Body of pancreas (tissue), 4 donors: ENCODE measurements at regions not wholly inside any gene's neighbourhood (a gene's known extent, or its start where the extent isn't known, plus 50 kb on each side); places are given as distances from the start of the nearest gene placed in this dataset.

Source experiments
- ATAC-seq: fragments of 150-250 bp; one replicate; pipeline ENCODE4 v1.9.1; 2016
- DNase-seq, 4 donors: peaks; one replicate each; pipeline ENCODE4 v3.0.0-alpha.2; 2019
- H3K27ac ChIP-seq, 4 donors: fragments of 200-600 bp; sonication (generic); 1 replicate in 3 of 4; 2 replicates in 1 of 4; pipeline versions ENCODE4 v1.5.1 to v1.6.1; 2016 to 2019; ENCODE audit warnings: mild to moderate bottlenecking in 1 of 4, mixed read lengths in 1 of 4, moderate library complexity in 1 of 4
- H3K27me3 ChIP-seq, 2 donors: fragments of 200-600 bp; sonication (generic); one replicate each; pipeline ENCODE4 v1.6.0; 2016; ENCODE audit warnings: mild to moderate bottlenecking in 1 of 2
- H3K36me3 ChIP-seq, 2 donors: fragments of 200-600 bp; sonication (generic); replicated peaks in 1 of 2; 2 replicates each; pipeline ENCODE4 v1.5.1; 2016; ENCODE audit warnings: low read depth in 2 of 2; ENCODE audit not compliant: insufficient read depth in 1 of 2
- H3K4me1 ChIP-seq: fragments of 200-600 bp; sonication (generic); one replicate; pipeline ENCODE4 v1.6.0; 2016
- H3K4me3 ChIP-seq, 2 donors: fragments of 200-600 bp; sonication (generic); 1 replicate in 1 of 2; 2 replicates in 1 of 2; pipeline ENCODE4 v1.5.1; 2016 to 2019
- H3K9me3 ChIP-seq, 3 donors: fragments of 200-600 bp; sonication (generic); 1 replicate in 2 of 3; 2 replicates in 1 of 3; pipeline ENCODE4 v1.5.1; 2016
- CTCF ChIP-seq, 7 experiments: fragments of 450-650 bp in 4 of 7; fragments of 200-600 bp in 3 of 7; sonication (generic) in 3 of 7; IDR thresholded peaks; one replicate each; pipeline ENCODE4 v1.5.1; 2016 to 2019; ENCODE audit warnings: antibody characterized with exemption in 7 of 7
- POLR2A ChIP-seq, 3 donors: fragments of 450-650 bp; IDR thresholded peaks; one replicate each; pipeline ENCODE4 v1.6.1; 2016; ENCODE audit warnings: antibody characterized with exemption in 3 of 3, mild to moderate bottlenecking in 2 of 3
- WGBS, 2 donors: methylation state at CpG; one replicate each; pipeline ENCODE4 v1.1.5; 2017; 5-methylcytosine and 5-hydroxymethylcytosine counted together
- intact Hi-C: fragments of 100-400 bp; cut with DNase I; formaldehyde crosslinking; loops from one replicate; pipeline ENCODE4 v1.15.1; 2023

- Histone ChIP-seq H3K9me3 (no peaks in the 10 kb centered on the region), H3K4me1 (no peaks in the 10 kb centered on the region), H3K27ac (peak overlapping the region in 2 of 4 donors; percentile 2 to 62), H3K27me3 (no peaks in the 10 kb centered on the region), H3K4me3 (no peak overlapping the region), H3K36me3 (no peaks in the 10 kb centered on the region)
- WGBS, 2 donors: 27 to 69% methylated on average over 14 of the region's 14 CpGs
- intact Hi-C loops: no loop called here
- DNase-seq (no peak), ATAC-seq (no peak)
- TF ChIP-seq CTCF (IDR thresholded peaks at IDR 0.05): no peak
- peak in 1 of 3 donors; percentile 30 for TF ChIP-seq POLR2A (IDR thresholded peaks at IDR 0.05)
These were observed 111.2 kb upstream of the HIVEP1 start for GRCh38 chr6:11900662-11901598.

- Histone ChIP-seq H3K4me3 (no peak overlapping the region), H3K4me1 (no peaks in the 10 kb centered on the region), H3K27ac (no peak overlapping the region), H3K27me3 (no peaks in the 10 kb centered on the region), H3K36me3 (no peaks in the 10 kb centered on the region), H3K9me3 (no peaks in the 10 kb centered on the region)
- DNase-seq: no peak
- intact Hi-C loops: no loop called here
- ATAC-seq: no peak
- WGBS, 2 donors: 75 to 91% methylated on average over 1 of the region's 1 CpG
- no peak for TF ChIP-seq POLR2A (IDR thresholded peaks at IDR 0.05)
These were observed 112.5 kb upstream of the HIVEP1 start for GRCh38 chr6:11899645-11900044.

GRCh38 chr6:11894212-11894611 is 115.6 kb upstream of the ADTRP start:
- Histone ChIP-seq H3K27ac (no peak overlapping the region), H3K36me3 (no peaks in the 10 kb centered on the region), H3K4me3 (no peak overlapping the region), H3K4me1 (no peaks in the 10 kb centered on the region), H3K9me3 (no peaks in the 10 kb centered on the region), H3K27me3 (no peaks in the 10 kb centered on the region)
- DNase-seq: no peak
- intact Hi-C loops: no loop called here
- no peak for ATAC-seq
- TF ChIP-seq POLR2A (IDR thresholded peaks at IDR 0.05): no peak
- 90 to 93% methylated on average over 1 of the region's 1 CpG for WGBS, 2 donors

- DNase-seq: no peak
- no peak for TF ChIP-seq POLR2A (IDR thresholded peaks at IDR 0.05)
- no peak for TF ChIP-seq CTCF (IDR thresholded peaks at IDR 0.05)
- no peak overlapping the region for H3K27ac ChIP-seq
- no peak for ATAC-seq
- H3K27me3 ChIP-seq: no peaks in the 10 kb centered on the region
- no peak overlapping the region for H3K4me3 ChIP-seq
- H3K4me1 ChIP-seq: no peaks in the 10 kb centered on the region
- H3K36me3 ChIP-seq: no peaks in the 10 kb centered on the region
- intact Hi-C loops: no loop called here
- H3K9me3 ChIP-seq: no peaks in the 10 kb centered on the region
These were observed 112.9 kb upstream of the ADTRP start for GRCh38 chr6:11891547-11891946.

GRCh38 chr6:11890849-11891248 is 112.2 kb upstream of the ADTRP start:
- DNase-seq (no peak), ATAC-seq (no peak)
- Histone ChIP-seq H3K27ac (no peak overlapping the region), H3K36me3 (no peaks in the 10 kb centered on the region), H3K4me1 (no peaks in the 10 kb centered on the region), H3K27me3 (no peaks in the 10 kb centered on the region), H3K9me3 (no peaks in the 10 kb centered on the region), H3K4me3 (no peak overlapping the region)
- intact Hi-C loops: no loop called here
- 75 to 78% methylated on average over 1 of the region's 1 CpG for WGBS, 2 donors
- TF ChIP-seq POLR2A (IDR thresholded peaks at IDR 0.05) (no peak), CTCF (IDR thresholded peaks at IDR 0.05) (no peak)

DNA sequence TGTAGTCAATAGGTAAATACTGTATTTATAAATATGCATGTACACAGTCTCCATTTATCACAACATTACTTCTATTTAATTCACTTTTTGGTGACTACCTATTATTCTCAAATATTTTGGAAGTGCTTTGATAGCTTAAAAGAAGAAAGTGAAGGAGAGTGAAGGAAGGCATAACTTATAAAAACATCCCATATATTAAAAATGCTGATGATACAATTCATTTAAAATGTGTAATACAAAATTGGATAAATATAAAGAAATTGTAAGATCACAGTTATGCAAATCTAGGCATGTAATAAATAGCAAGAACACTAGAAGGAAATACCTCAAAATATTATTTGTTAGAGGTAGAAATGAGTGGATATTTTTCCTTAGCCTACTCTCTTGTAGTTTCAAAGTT is 111.6 kb upstream of the ADTRP start:
- intact Hi-C loops: no loop called here
- Histone ChIP-seq H3K27me3 (no peaks in the 10 kb centered on the region), H3K9me3 (no peaks in the 10 kb centered on the region), H3K4me3 (no peak overlapping the region), H3K27ac (no peak overlapping the region), H3K36me3 (no peaks in the 10 kb centered on the region), H3K4me1 (no peaks in the 10 kb centered on the region)
- ATAC-seq (no peak), DNase-seq (no peak)
- TF ChIP-seq CTCF (IDR thresholded peaks at IDR 0.05) (no peak), POLR2A (IDR thresholded peaks at IDR 0.05) (no peak)
